Uterus (tissue), 2 donors: ENCODE measurements at regions not wholly inside any gene's neighbourhood (a gene's known extent, or its start where the extent isn't known, plus 50 kb on each side); places are given as distances from the start of the nearest gene placed in this dataset.

ENCODE experiments used
- POLR2A ChIP-seq, 2 donors: fragments of 450-650 bp; IDR thresholded peaks; one replicate each; pipeline ENCODE4 v1.6.1; 2016; ENCODE audit warnings: antibody characterized with exemption in 2 of 2, mild to moderate bottlenecking in 1 of 2, moderate library complexity in 1 of 2
- TF ChIP-seq, protein P1 (sequence below), 4 experiments: fragments of 200-600 bp in 2 of 4; fragments of 450-650 bp in 2 of 4; sonication (generic) in 2 of 4; IDR thresholded peaks; one replicate each; pipeline ENCODE4 v1.5.1; 2016 to 2019; ENCODE audit warnings: antibody characterized with exemption in 4 of 4, mild to moderate bottlenecking in 2 of 4, moderate library complexity in 1 of 4

DNA sequence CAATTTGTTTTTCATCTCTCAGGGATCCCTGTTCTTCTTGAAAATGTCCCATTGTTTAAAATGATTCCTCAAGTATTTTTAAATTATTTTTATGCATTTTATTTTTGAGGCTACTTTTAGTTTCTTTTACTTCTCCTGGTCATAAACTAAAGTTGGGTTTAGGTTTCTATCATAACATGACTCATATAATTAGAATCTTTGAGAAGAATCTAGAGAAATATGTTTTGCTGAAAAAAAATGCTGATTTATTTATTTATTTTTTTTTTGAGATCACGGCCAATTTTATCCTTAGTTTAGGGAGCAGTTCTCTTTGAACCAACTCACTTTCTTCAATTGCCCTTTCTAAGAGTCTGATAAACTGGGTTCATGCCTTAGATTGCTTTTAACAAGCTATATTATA, 1157.1 kb downstream of the BCL11B start:
- TF ChIP-seq, protein P1, sequence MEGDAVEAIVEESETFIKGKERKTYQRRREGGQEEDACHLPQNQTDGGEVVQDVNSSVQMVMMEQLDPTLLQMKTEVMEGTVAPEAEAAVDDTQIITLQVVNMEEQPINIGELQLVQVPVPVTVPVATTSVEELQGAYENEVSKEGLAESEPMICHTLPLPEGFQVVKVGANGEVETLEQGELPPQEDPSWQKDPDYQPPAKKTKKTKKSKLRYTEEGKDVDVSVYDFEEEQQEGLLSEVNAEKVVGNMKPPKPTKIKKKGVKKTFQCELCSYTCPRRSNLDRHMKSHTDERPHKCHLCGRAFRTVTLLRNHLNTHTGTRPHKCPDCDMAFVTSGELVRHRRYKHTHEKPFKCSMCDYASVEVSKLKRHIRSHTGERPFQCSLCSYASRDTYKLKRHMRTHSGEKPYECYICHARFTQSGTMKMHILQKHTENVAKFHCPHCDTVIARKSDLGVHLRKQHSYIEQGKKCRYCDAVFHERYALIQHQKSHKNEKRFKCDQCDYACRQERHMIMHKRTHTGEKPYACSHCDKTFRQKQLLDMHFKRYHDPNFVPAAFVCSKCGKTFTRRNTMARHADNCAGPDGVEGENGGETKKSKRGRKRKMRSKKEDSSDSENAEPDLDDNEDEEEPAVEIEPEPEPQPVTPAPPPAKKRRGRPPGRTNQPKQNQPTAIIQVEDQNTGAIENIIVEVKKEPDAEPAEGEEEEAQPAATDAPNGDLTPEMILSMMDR (IDR thresholded peaks at IDR 0.05) = no peak
- no peak for TF ChIP-seq POLR2A (IDR thresholded peaks at IDR 0.05)
